ENCODE measurements at regions not wholly inside any gene's neighbourhood (a gene's known extent, or its start where the extent isn't known, plus 50 kb on each side); places are given as distances from the start of the nearest gene placed in this dataset.
A peak's percentile ranks its signal among the peaks of the same experiment; 100 is the strongest.
"Not testable (repeated sequence)": the region's sequence is repeated elsewhere in the genome, so short reads cannot be mapped to it uniquely, and the experiment has no call there.

GRCh38 chr6:167703781-167704180 is 122.9 kb upstream of the AFDN start:
- Mint-ChIP-seq H3K27me3 (peaks cover 62% of the 10 kb centered on the region), H3K4me3 (no peak overlapping the region), H3K27ac (no peak overlapping the region), H3K9me3 (no peaks in the 10 kb centered on the region), H3K4me1 (peaks cover 66% of the 10 kb centered on the region)
- ATAC-seq (no peak), DNase-seq (no peak)

- Mint-ChIP-seq H3K4me1 (peaks cover 64% of the 10 kb centered on the region), H3K4me3 (no peak overlapping the region), H3K9me3 (no peaks in the 10 kb centered on the region), H3K27ac (no peak overlapping the region), H3K27me3 (peaks cover 68% of the 10 kb centered on the region)
- ATAC-seq (no peak), DNase-seq (no peak)
These were observed 122.3 kb upstream of the AFDN start for GRCh38 chr6:167704396-167704901.

GRCh38 chr6:167705211-167705750 is 121.4 kb upstream of the AFDN start:
- Mint-ChIP-seq H3K9me3 (no peaks in the 10 kb centered on the region), H3K27me3 (peaks cover 74% of the 10 kb centered on the region), H3K4me3 (peak overlapping the region in 1 of 2 donors; percentile 67), H3K4me1 (peaks cover 61% of the 10 kb centered on the region), H3K27ac (no peak overlapping the region)
- no peak for DNase-seq
- ATAC-seq, result no peak

- DNase-seq (peak; percentile 79 to 85), ATAC-seq (peak; percentile 96)
- H3K4me1 Mint-ChIP-seq, result peaks cover 53% of the 10 kb centered on the region
- H3K27me3 Mint-ChIP-seq, result peaks cover 79% of the 10 kb centered on the region
- no peaks in the 10 kb centered on the region for H3K9me3 Mint-ChIP-seq
- H3K4me3 Mint-ChIP-seq, result peak overlapping the region; percentile 56 to 65
- H3K27ac Mint-ChIP-seq, result peak overlapping the region in 1 of 2 donors; percentile 97
These were observed 120.2 kb upstream of the AFDN start for GRCh38 chr6:167706313-167707109.

- Mint-ChIP-seq H3K4me3 (no peak overlapping the region), H3K27ac (no peak overlapping the region), H3K4me1 (peaks cover 48% of the 10 kb centered on the region), H3K9me3 (no peaks in the 10 kb centered on the region), H3K27me3 (peaks cover 92% of the 10 kb centered on the region)
- ATAC-seq (no peak), DNase-seq (no peak)
These were observed 118.8 kb upstream of the AFDN start for GRCh38 chr6:167707686-167708500.

- ATAC-seq (no peak), DNase-seq (no peak)
- no peak overlapping the region for H3K4me3 Mint-ChIP-seq
- peaks cover 48% of the 10 kb centered on the region for H3K4me1 Mint-ChIP-seq
- H3K27ac Mint-ChIP-seq, result no peak overlapping the region
- H3K9me3 Mint-ChIP-seq, result no peaks in the 10 kb centered on the region
- peaks cover 94% of the 10 kb centered on the region for H3K27me3 Mint-ChIP-seq
These were observed 118.1 kb upstream of the AFDN start for GRCh38 chr6:167708501-167709094.

GRCh38 chr6:167709196-167709595 is 117.5 kb upstream of the AFDN start:
- H3K27me3 Mint-ChIP-seq, result peaks cover 98% of the 10 kb centered on the region
- H3K9me3 Mint-ChIP-seq, result no peaks in the 10 kb centered on the region
- no peak overlapping the region for H3K27ac Mint-ChIP-seq
- DNase-seq (no peak), ATAC-seq (no peak)
- peaks cover 48% of the 10 kb centered on the region for H3K4me1 Mint-ChIP-seq
- H3K4me3 Mint-ChIP-seq, result no peak overlapping the region

GRCh38 chr6:167709776-167710336 is 116.9 kb upstream of the AFDN start:
- not testable (repeated sequence) for H3K4me3 Mint-ChIP-seq, DNase-seq, ATAC-seq, H3K9me3 Mint-ChIP-seq
- H3K27me3 Mint-ChIP-seq, result peaks cover 98% of the 10 kb centered on the region
- H3K27ac Mint-ChIP-seq, result peak overlapping the region; percentile 42 to 65
- H3K4me1 Mint-ChIP-seq, result peaks cover 42% of the 10 kb centered on the region

- DNase-seq, result no peak
- Mint-ChIP-seq H3K4me3 (no peak overlapping the region), H3K9me3 (no peaks in the 10 kb centered on the region), H3K27me3 (peaks cover 97% of the 10 kb centered on the region), H3K4me1 (peaks cover 36% of the 10 kb centered on the region), H3K27ac (no peak overlapping the region)
- no peak for ATAC-seq
These were observed 116.3 kb upstream of the AFDN start for GRCh38 chr6:167710363-167710920.

GRCh38 chr6:167711211-167711610 is 115.5 kb upstream of the AFDN start:
- ATAC-seq (no peak), DNase-seq (no peak)
- no peak overlapping the region for H3K27ac Mint-ChIP-seq
- peaks cover 29% of the 10 kb centered on the region for H3K4me1 Mint-ChIP-seq
- H3K27me3 Mint-ChIP-seq, result peaks cover 99% of the 10 kb centered on the region
- H3K9me3 Mint-ChIP-seq, result no peaks in the 10 kb centered on the region
- H3K4me3 Mint-ChIP-seq, result no peak overlapping the region

- peaks cover 20% of the 10 kb centered on the region for H3K4me1 Mint-ChIP-seq
- ATAC-seq, result peak; percentile 38
- no peak overlapping the region for H3K27ac Mint-ChIP-seq
- no peak for DNase-seq
- peaks cover 99% of the 10 kb centered on the region for H3K27me3 Mint-ChIP-seq
- H3K4me3 Mint-ChIP-seq, result no peak overlapping the region
- H3K9me3 Mint-ChIP-seq, result no peaks in the 10 kb centered on the region
These were observed 114.7 kb upstream of the AFDN start for GRCh38 chr6:167711768-167712730.

GRCh38 chr6:167712731-167713475 is 113.8 kb upstream of the AFDN start:
- H3K27me3 Mint-ChIP-seq, result peaks cover 97% of the 10 kb centered on the region
- H3K9me3 Mint-ChIP-seq, result no peaks in the 10 kb centered on the region

GRCh38 chr6:167714152-167714551 is 112.6 kb upstream of the AFDN start:
- Mint-ChIP-seq H3K27ac (no peak overlapping the region), H3K4me1 (peaks cover 6% of the 10 kb centered on the region), H3K27me3 (peaks cover 93% of the 10 kb centered on the region), H3K9me3 (no peaks in the 10 kb centered on the region), H3K4me3 (no peak overlapping the region)
- DNase-seq (no peak), ATAC-seq (no peak)

More at GRCh38 chr6:167712731-167713475, 113.8 kb upstream of the AFDN start:
- Mint-ChIP-seq H3K4me3 (no peak overlapping the region), H3K27ac (no peak overlapping the region), H3K4me1 (peaks cover 14% of the 10 kb centered on the region)
- DNase-seq, result no peak
- ATAC-seq, result no peak

Measured in stimulated activated naive CD8-positive, alpha-beta T cell treated with anti-CD3 and anti-CD28 coated beads, Interleukin-15, amount 100 ng/mL, for 72 hours (primary cell).